ENCODE measurements at regions not wholly inside any gene's neighbourhood (a gene's known extent, or its start where the extent isn't known, plus 50 kb on each side); places are given as distances from the start of the nearest gene placed in this dataset.
A peak's percentile ranks its signal among the peaks of the same experiment; 100 is the strongest.

GRCh38 chr18:29154758-29155725 lies 978.1 kb upstream of the CDH2 start:
- DNase-seq (ENCODE audit: low read depth in 2 of 2) = peak; percentile 38 to 95
- Histone ChIP-seq H4K20me1 (ENCODE audit: control insufficient read depth, extremely low read depth, insufficient read depth, low read length) (no peaks in the 10 kb centered on the region), H3K27ac (ENCODE audit: insufficient read depth, low read length) (peak overlapping the region; percentile 30), H3K4me2 (ENCODE audit: extremely low read depth, insufficient read depth, low read length) (no peak overlapping the region), H3K27me3 (ENCODE audit: control insufficient read depth, insufficient read depth, low read length) (no peaks in the 10 kb centered on the region), H3K79me2 (ENCODE audit: control insufficient read depth, insufficient read depth, low read length) (no peaks in the 10 kb centered on the region), H3K4me3 (replicated peaks in 1 of 4; ENCODE audit: control extremely low read depth in 1 of 4, insufficient read depth in 1 of 4, low read depth in 3 of 4, low read length in 4 of 4) (no peak overlapping the region), H3K9me3 (ENCODE audit: control insufficient read depth, insufficient read depth, low read depth, low read length) (no peaks in the 10 kb centered on the region), H3K36me3 (ENCODE audit: control insufficient read depth, insufficient read depth, low read length) (no peaks in the 10 kb centered on the region), H3K9ac (ENCODE audit: insufficient read depth, low read length) (no peak overlapping the region), H2AFZ (ENCODE audit: low read length) (no peak overlapping the region), H3K4me1 (ENCODE audit: control insufficient read depth, extremely low read depth, insufficient read depth, low read length) (peaks cover 8% of the 10 kb centered on the region)
- TF ChIP-seq EZH2 (IDR thresholded peaks at IDR 0.05; ENCODE audit: low read length, missing control alignments) (no peak), CTCF (conservative IDR thresholded peaks at IDR 0.05 in 1 of 2, IDR thresholded peaks at IDR 0.05 in 1 of 2; ENCODE audit: low read depth in 1 of 2, low read length in 2 of 2) (no peak)

- peak in 1 of 2 donors; percentile 82 for DNase-seq (ENCODE audit: low read depth in 2 of 2)
- Histone ChIP-seq H2AFZ (ENCODE audit: low read length) (peak overlapping the region; percentile 22), H4K20me1 (ENCODE audit: control insufficient read depth, extremely low read depth, insufficient read depth, low read length) (no peaks in the 10 kb centered on the region), H3K27ac (ENCODE audit: insufficient read depth, low read length) (peak overlapping the region; percentile 30), H3K79me2 (ENCODE audit: control insufficient read depth, insufficient read depth, low read length) (no peaks in the 10 kb centered on the region), H3K27me3 (ENCODE audit: control insufficient read depth, insufficient read depth, low read length) (no peaks in the 10 kb centered on the region), H3K36me3 (ENCODE audit: control insufficient read depth, insufficient read depth, low read length) (no peaks in the 10 kb centered on the region), H3K9me3 (ENCODE audit: control insufficient read depth, insufficient read depth, low read depth, low read length) (no peaks in the 10 kb centered on the region), H3K9ac (ENCODE audit: insufficient read depth, low read length) (no peak overlapping the region), H3K4me3 (replicated peaks in 1 of 4; ENCODE audit: control extremely low read depth in 1 of 4, insufficient read depth in 1 of 4, low read depth in 3 of 4, low read length in 4 of 4) (no peak overlapping the region), H3K4me2 (ENCODE audit: extremely low read depth, insufficient read depth, low read length) (peak overlapping the region; percentile 45), H3K4me1 (ENCODE audit: control insufficient read depth, extremely low read depth, insufficient read depth, low read length) (peaks cover 8% of the 10 kb centered on the region)
- no peak for TF ChIP-seq CTCF (conservative IDR thresholded peaks at IDR 0.05 in 1 of 2, IDR thresholded peaks at IDR 0.05 in 1 of 2; ENCODE audit: low read depth in 1 of 2, low read length in 2 of 2)
- no peak for TF ChIP-seq EZH2 (IDR thresholded peaks at IDR 0.05; ENCODE audit: low read length, missing control alignments)
Measured at GRCh38 chr18:29154196-29154757, 977.3 kb upstream of the CDH2 start.

- Histone ChIP-seq H3K27me3 (ENCODE audit: control insufficient read depth, insufficient read depth, low read length) (no peaks in the 10 kb centered on the region), H3K4me1 (ENCODE audit: control insufficient read depth, extremely low read depth, insufficient read depth, low read length) (peaks cover 8% of the 10 kb centered on the region), H4K20me1 (ENCODE audit: control insufficient read depth, extremely low read depth, insufficient read depth, low read length) (no peaks in the 10 kb centered on the region), H2AFZ (ENCODE audit: low read length) (no peak overlapping the region), H3K4me3 (replicated peaks in 1 of 4; ENCODE audit: control extremely low read depth in 1 of 4, insufficient read depth in 1 of 4, low read depth in 3 of 4, low read length in 4 of 4) (no peak overlapping the region), H3K9ac (ENCODE audit: insufficient read depth, low read length) (no peak overlapping the region), H3K4me2 (ENCODE audit: extremely low read depth, insufficient read depth, low read length) (no peak overlapping the region), H3K36me3 (ENCODE audit: control insufficient read depth, insufficient read depth, low read length) (no peaks in the 10 kb centered on the region), H3K27ac (ENCODE audit: insufficient read depth, low read length) (no peak overlapping the region), H3K79me2 (ENCODE audit: control insufficient read depth, insufficient read depth, low read length) (no peaks in the 10 kb centered on the region), H3K9me3 (ENCODE audit: control insufficient read depth, insufficient read depth, low read depth, low read length) (no peaks in the 10 kb centered on the region)
- TF ChIP-seq CTCF (conservative IDR thresholded peaks at IDR 0.05 in 1 of 2, IDR thresholded peaks at IDR 0.05 in 1 of 2; ENCODE audit: low read depth in 1 of 2, low read length in 2 of 2) = no peak
- no peak for TF ChIP-seq EZH2 (IDR thresholded peaks at IDR 0.05; ENCODE audit: low read length, missing control alignments)
- no peak for DNase-seq (ENCODE audit: low read depth in 2 of 2)
Measured at GRCh38 chr18:29153091-29153490, 976.2 kb upstream of the CDH2 start.

Measured in fibroblast of lung (primary cell).